IPS-NIHi7 (cell line): ENCODE measurements at regions not wholly inside any gene's neighbourhood (a gene's known extent, or its start where the extent isn't known, plus 50 kb on each side); places are given as distances from the start of the nearest gene placed in this dataset.

Experiments used
- DNase-seq: peaks from one replicate; pipeline ENCODE4 v3.0.0; 2012; ENCODE audit warnings: mixed read lengths; ENCODE audit errors: extremely low spot score

DNA sequence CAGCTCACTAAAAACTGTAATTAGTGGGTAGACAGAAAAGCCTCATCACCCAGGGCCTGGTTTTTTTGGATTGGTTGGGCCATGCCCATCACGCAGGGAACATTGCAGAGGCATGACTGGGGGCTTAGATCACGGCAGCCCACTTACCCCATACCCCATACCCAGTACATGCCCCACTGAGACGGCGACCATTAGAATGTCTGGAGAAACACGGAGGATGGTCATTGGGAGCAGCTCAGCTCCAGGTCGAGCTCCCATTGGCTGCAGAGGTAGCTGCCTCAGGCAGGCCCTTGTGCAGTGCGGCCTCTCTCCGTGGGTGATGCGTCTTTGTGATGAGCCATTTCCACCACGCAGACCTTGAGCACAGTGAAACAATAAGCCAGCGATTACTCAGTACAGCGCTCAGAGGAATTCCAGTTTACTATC lies 204.0 kb downstream of the GADD45G start:
- no peak for DNase-seq

DNA sequence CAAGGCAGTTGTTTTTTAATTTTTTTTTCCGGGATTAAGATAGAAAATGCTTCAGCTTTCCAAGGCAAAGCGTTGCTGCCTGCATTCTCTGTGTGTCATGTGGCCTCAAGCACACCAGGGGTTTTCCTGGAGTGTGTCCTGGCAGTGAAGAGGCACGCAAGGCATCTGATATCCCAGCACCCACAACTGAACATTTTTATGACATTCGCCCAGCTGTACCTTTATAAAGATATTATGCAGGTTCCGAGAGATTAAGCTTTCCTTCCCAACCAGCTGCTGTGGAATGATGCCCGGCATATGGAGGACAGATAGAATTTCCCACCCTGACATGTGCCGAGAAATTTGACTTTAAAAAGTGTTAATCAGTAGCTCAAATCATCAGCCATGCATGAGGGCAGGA lies 205.6 kb downstream of the GADD45G start:
- DNase-seq, result no peak

DNA sequence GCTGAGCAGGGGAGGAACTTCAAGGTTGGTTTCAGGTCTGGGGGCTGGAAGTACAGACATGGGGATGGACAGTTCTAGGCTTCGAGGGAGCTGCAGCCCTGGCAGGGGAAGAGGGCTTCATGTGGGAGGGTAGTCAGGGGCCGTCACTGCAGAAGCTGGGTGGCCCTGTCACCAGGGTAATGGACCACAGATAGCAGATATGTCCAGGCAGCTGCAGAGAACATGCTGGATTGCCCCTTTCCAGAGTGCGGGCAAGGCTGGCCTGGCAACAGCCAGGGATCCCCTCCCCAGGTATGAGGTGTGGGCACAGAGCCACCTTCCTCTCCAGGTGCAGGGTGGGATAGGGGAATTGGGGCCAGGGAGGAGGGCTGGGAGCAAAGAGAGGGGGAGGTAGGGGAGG lies 206.5 kb downstream of the GADD45G start:
- DNase-seq, result no peak

DNA sequence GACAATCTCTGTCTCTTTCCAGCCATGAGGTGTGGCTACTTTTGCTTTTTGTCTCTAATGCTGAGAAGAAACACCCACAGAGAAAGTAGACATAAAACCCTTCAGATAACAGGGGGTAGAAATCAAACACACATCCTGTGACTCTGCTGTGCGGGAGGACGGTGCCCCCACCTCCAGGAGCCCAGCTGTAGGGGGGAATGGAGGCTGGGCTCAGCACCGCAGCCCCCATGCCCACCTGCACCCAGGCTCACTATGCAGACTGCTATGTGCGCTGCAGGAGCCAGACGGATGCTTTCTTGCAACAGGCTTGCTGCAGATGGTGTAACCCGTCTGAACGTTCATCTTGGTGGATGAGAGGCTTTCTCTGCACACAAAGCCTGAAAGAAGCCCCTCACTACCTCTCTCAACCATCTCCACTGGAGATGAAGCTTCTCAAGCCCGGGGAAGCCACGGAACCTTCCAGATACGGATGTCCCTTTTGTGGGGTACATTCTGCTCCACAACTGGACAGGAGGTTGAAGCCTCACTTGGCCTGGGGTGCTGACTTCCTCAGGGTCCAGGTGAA lies 207.2 kb downstream of the GADD45G start:
- DNase-seq, result no peak

DNA sequence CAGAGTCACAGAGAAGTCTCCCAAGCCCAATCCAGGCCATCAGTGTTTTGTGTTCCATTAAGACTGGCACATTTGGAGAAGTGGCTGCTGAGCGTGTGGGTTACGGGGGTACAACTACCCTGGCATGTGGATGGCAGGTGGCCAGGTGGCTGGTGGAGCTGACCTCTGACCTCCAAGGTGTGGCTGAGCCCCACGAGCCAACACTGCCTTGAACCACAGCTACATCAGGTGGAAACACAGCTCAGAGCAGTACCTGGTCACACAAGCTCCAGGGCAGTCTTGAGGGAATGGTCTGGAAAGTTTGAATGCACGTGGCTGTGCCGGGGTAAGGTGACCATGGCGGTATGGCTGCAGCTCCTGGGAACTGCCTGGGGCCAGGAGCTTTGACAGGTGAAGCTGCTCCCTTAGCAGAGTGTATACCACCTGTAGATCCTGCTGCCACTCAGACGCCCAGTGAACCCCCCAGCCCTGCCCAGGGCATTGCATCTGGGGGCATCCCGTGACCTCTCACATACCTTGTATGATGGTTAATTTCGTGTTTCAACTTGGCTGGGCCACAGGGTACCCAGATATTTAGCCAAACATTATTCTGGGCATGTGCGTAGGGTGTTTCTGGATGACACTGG lies 207.9 kb downstream of the GADD45G start:
- DNase-seq, result no peak

DNA sequence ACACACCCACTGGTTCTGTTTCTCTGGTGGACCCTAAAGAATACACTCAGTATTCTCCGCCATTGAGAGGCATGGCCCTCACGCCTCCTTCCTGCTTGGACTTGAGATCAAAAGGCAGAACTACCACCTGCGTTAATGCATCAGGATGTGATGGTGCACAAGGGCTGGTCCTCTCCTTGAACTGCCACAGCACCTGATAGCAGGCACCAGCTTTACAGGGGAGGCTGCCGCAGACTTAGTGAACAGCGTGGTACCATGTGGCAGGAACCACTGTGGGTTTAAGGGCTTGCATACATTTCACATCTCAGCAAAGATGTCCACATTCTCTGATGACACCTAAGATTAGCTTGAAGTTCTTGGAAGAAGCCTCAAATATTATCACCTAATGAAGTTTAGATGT lies 208.7 kb downstream of the GADD45G start:
- DNase-seq, result no peak

DNA sequence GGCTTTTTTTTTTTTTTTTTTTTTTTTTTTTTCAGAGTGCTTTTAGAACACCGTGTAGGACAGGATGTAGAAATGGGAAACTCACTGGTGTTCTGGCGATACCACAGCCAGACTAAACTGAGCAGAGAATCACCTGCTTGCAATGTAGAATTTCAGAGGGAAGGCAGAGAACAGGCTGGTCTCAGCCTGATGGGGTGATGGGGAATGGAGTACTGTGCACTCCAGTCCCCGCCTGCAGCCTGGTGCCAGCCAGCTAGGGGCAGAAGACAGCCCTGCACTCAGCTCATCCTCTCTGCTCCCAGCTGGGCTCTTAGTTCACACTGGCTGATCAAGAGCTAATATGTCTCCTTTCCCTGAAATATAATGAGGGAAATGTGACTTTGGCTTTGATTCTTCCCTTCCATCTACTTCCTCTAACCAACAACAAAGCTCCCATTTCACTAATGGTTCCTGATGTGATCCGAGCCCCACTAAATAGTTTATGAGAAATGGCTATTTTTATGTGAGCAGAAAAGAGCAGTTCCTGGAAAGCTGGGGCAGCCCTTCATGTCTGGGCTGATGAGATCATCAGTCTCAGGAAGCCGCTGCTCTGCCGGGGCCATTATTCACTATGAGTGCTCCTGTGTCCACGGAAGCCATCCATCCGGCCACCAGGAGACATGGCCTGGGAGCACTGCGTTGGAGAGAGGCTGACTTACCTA lies 209.7 kb downstream of the GADD45G start:
- DNase-seq, result no peak

DNA sequence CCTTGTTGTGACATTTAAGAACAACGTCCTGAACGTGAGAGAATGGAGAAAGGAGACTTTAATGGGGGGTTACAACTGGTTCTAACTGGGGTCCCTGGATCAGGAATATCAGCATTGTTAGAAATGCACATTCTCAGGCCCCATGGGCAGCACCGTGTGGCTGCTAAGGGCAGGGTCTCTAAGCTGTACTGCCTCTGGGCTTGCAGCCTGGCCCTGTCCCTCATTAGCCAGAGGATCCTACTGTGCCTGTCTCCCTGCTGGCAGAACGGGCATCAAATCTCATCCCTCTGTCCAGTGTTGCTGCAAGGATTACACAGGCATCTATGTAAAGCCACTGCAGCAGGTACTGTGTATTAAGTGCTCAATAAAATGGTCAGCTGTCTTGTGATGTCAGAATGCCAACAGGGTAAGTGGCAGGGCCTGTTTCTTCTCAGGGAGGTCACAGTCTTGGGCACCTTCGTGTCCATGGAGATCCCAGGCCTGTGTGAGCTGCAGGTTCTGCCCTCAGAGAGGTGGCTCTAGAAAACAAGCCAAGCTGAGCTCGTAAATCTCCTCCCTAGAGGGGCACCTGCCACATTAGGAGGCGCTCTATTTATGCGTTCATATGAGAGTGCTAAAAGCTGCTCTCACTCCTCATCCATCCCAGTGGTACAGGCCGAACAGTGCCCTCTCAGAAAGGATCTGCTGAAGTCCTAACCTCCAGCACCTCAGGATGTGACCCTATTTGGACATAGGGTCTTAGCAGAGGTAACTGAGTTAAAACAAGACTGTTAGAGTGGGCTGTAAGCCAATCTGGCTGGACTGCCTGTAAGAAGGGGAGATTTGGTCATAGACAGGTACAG lies 210.5 kb downstream of the GADD45G start:
- DNase-seq, result no peak

DNA sequence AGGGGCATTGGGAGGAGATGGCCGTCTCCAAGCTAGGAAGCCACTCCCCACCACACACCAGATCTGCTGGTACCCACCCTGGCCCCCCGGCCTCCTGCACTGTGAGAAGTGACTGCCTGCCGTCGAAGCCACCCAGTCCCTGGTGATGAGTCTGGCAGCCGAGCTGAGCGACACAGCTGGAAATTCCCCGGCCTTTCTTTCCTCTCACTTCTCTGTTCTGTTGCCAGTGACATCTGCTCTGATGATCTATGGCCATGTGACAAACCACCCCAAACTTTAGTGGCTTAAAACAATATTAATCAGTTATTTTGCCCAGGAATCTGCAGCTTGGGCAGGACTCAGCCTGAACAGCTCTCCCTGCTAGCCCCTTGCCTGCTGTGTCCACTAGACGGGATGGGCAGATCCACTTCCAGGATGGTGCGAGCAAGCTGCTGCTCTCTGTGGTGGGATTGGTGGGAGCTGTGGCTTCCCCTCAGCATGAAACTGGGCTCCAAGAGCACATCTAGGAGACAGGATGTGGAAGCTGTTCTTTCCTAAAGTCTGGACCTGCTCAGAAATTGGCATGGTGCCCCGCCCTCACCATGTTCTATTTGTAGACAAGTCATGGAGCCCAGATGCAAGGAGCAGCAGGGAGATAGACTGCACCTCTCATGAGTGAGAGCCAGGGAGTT lies 211.2 kb downstream of the GADD45G start:
- DNase-seq, result no peak

DNA sequence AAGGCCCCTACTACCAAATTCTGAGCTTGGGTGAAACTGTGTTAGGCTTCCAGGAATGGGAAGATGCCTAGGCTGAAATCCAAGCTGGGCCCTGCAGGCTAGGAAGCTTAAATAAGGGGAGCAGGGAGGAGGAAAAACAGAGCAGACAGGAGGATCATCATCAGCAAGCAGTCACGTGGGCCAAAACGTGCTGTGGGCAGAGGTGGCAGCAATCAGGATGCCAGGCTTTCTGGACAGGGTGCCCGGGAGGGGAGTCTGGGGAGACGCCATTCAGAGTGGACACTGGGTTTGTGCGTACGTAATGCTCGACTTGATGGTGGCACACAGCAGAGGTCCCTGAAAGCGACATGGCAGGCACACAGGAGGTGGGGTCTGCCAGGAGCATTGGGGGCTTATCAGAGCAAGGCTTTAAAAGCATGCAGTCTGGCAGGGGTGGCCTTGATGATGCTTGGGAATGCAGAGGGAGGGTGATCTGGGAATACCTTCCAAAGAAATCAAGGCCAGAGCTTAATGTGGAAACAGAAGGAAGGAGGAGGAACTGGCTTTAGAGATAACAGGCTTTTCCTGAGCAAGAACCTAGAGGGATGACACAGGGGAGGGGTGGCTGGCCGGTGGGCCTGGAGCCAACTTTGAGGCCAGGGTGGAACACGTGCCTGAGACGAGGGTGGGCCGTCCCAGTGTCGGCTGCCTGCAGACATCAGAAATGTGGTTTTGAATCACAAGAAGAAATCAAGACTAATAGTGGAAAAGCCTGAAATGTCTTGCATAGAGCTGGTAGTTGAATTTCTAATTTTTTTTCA lies 212.5 kb downstream of the GADD45G start:
- DNase-seq, result no peak

DNA sequence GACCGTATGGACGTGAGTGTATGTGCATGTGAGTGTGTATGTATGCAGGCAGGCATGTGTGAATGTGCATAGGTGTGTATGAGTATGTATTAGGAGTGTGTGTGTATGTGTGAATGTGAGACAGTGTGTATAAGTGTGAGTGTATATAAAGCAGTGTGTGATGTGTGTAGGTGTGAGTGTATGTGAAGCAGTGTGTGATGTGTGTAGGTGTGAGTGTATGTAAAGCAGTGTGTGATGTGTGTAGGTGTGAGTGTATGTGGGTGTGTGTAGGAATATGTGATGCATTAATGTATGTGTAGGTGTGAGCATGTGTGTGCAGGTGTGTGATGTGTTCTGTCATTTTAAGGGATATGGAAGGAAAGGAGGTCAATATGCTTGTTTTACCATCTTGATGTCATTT lies 215.5 kb downstream of the GADD45G start:
- no peak for DNase-seq

DNA sequence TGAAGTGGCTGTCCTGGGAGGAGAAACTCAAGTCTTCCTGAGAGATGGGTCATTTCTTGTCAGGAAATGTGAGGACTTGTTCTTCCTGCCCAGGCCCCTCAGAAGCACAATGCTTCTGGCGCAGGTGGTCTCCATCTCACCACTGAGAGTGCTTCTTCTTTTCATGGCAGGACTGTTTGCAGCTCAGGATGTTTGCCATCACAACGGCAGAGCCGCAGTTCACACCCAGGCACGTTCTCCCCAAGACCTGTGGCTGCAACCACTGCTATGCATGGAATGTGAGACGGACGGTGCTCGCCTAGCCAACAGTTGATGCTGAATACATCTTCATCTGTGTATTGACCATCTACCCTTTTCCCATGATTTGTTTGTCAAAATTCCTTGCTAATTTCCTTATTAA lies 216.3 kb downstream of the GADD45G start:
- no peak for DNase-seq

DNA sequence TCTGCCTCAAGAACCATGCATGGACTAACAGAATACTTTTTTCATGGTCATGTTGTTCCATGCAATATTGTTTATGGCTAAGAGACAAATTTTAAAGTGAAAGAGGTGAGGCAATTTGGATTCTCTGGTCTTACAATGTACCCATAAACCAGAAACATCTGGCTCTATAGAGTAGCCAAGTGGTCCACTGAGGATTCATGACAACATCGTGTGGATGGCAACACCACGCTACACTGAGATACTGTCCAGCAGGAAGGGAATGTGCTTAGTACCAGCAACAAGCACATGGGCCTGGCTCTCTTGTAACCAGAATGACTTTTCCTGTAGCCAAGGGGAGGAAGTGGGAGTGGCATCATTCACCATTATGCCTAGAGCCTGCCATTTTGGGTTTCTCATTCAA lies 218.2 kb downstream of the GADD45G start:
- DNase-seq, result no peak

DNA sequence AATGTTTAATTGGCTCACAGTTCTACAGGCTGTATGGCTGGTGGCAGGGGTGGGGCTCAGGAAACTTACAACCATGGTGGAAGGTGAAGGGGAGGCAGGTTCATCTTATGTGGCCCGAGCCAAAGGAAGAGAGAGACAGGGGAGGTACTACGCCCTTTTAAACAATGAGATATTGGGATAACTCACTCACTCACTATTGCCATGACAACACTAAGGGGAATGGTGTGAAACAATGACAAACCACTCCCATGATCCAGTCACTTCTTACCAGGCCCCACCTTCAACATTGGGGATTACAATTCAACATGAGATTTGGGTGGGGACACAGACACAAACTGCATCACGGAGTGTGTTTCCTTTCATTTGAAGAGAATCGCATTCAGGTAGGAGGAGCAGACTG lies 220.9 kb downstream of the GADD45G start:
- no peak for DNase-seq

DNA sequence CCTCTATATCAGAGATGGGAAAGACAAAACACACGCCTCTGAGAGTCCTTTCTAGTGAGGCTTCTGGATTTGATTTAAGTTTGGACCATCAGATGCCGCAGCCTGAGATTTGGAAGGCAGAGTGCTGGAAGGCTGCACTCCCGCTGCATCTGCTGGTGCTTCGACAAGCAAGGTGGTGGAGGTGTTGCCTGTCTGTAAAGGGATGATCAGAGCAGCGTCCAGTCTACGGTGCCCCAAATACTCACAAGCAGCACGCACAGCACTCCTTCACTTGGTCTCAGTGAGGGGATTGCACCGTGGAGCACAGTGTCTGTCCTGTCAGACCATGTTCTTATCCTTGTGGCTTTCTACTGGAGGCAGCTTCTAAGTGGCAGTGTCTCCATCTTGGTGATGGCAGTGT lies 221.4 kb downstream of the GADD45G start:
- no peak for DNase-seq

DNA sequence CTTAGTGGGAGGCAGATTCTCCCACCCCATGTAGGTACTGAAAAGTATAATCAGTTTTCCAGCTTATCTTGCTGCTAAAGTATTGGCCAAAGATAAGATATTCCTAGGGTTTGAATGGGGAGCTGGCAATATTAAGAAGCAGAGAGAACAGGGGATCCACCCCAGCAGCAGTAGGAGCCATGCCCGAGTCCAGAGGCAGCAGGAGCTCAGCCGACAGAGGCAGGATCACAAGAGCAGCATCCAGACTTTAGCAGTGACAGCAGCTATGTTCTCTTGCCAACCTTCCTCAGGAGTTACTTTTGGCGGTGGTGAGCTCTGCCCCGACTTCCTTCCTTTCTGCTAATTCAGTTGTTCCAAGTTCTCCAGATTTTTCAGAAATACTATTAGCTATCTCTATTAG lies 224.5 kb downstream of the GADD45G start:
- no peak for DNase-seq

DNA sequence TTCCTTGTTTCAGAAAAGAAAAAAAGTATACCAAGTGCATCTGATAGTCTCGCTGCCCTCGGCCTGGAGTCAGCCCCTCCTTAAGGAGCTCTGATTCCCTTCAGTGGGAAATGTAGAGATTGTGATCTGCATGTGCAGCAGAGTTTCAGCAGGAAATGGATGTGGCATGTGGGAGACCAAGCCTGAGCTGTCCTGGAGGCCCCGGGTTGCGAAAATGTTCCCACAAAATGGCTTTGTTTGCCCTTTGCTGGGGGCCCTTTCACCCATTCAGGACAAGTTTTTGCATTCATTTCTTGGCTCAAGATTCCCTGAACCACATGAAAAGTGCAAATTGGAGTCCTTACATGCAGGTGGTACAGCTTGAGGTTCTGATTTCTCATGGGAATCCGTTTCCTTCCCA lies 230.9 kb downstream of the GADD45G start:
- DNase-seq, result no peak

DNA sequence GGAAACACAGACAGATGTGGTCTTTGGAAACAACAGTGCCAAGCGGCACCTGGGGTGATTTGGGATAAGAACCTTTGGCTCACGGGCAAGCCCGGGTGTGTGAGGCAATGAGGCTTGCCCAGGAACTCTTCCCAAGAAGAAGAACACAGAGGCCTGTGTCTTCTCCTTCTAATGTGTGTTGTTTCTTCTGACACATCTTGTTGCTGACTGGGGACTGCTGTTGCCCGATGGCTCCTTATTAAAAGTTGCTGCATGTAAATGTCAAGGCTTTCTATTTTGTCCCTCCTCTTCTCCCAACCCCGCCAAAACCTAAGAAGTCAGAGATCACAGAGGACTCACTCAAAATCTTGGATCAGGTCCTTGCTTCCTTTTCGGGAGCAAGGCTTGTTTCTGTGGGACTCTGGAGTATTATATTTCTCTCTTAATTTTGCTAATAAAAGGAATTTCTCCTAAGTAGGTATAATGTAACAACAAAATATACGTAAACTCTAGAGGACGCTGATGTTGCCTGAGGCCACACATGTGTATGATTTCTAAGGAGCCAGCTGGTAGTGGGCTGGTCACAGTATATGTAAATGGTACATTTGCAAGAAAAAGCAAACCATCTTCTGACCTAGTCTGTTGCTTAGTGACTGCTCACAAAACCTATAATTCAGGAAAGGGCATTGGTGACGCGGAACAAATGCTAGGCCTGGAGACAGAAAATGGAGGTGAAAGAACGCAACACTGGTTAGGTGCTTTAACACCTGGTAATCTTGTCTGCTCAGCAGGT lies 232.5 kb downstream of the GADD45G start:
- DNase-seq, result no peak

DNA sequence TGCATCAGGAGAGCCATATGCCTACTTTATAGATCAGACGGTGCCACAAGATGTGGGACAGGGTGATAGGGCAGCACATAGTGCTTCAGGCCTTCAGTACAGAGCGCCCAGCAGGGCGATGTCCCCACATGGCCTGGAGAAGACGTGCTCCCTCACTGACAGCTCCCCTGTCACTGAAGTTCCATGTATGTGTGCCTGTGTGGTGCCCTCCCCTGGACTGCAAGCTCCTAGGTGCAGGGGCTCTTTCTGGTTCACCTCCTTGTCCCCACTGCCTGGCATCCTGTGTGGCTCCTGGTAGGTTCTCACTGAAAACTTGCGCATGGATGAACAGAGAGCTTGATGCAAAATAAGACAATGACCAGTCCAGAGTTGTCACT lies 233.1 kb downstream of the GADD45G start:
- DNase-seq, result no peak

DNA sequence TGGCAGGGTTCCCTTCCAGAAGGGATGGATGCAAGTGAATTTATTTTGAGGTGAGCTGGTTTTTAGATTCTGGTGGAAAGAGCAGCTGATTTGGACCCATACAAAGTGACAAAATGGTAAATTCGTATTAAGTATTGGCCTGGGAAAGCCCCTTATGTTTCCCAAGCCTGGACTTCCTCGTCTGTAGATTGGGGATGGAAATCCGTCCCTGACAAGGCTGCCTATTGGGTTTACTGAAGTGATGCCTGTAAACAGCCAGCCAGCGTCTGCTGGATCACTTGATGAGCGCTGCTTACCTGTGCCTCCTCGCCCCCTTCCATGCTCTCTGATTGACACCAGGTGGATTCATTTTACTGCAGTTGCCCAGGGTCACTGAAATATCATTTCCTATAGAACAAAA lies 233.8 kb downstream of the GADD45G start:
- no peak for DNase-seq
